ENCODE measurements at regions not wholly inside any gene's neighbourhood (a gene's known extent, or its start where the extent isn't known, plus 50 kb on each side); places are given as distances from the start of the nearest gene placed in this dataset.
"Not testable (repeated sequence)": the region's sequence is repeated elsewhere in the genome, so short reads cannot be mapped to it uniquely, and the experiment has no call there.

DNA sequence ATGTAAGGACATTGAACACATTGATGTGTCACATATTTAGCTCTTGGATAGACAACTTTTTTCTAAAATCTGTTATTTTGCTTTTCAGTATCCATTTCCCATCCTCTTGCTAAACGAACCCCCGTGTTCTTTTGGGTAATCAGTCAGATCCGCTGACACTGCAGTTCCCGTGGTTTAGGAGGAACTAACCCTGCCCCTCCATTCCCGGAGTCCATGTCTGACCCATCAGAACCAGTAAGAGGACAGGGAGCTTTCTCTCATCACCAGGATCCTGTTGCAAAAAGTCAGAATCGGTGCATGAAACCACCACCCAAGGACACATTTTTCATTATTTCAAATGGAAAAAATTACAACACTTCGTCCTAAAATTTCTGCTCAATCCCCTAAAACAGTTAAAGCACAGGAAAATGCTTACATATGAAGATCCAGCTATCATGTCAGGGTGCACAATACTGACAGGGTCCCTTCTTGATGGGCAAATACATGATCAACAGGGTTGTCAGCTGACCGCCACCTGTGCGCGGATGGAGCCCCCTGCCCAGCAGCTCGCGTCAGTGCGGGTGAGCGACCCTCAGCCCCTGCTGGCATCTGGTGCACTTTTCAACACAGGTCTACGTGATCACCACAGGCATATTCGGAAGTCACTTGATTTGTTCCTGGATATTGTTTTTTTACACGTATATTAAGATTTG is 276.8 kb downstream of the ADGRD1 start:
- TF ChIP-seq EZH2 (IDR thresholded peaks at IDR 0.05; ENCODE audit: borderline replicate concordance, low read length) = no peak
- TF ChIP-seq, protein P1, sequence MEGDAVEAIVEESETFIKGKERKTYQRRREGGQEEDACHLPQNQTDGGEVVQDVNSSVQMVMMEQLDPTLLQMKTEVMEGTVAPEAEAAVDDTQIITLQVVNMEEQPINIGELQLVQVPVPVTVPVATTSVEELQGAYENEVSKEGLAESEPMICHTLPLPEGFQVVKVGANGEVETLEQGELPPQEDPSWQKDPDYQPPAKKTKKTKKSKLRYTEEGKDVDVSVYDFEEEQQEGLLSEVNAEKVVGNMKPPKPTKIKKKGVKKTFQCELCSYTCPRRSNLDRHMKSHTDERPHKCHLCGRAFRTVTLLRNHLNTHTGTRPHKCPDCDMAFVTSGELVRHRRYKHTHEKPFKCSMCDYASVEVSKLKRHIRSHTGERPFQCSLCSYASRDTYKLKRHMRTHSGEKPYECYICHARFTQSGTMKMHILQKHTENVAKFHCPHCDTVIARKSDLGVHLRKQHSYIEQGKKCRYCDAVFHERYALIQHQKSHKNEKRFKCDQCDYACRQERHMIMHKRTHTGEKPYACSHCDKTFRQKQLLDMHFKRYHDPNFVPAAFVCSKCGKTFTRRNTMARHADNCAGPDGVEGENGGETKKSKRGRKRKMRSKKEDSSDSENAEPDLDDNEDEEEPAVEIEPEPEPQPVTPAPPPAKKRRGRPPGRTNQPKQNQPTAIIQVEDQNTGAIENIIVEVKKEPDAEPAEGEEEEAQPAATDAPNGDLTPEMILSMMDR (IDR thresholded peaks at IDR 0.05; ENCODE audit: low read length) = no peak
- Histone ChIP-seq H3K27ac (ENCODE audit: low read depth, low read length, poor library complexity, severe bottlenecking) (no peak overlapping the region), H3K9ac (ENCODE audit: low read length) (no peak overlapping the region), H3K4me3 (ENCODE audit: low read depth, low read length, poor library complexity, severe bottlenecking) (no peak overlapping the region), H3K9me2 (ENCODE audit: low read depth, low read length) (no peaks in the 10 kb centered on the region), H3K4me2 (ENCODE audit: low read length) (no peak overlapping the region), H3K4me1 (ENCODE audit: insufficient read depth, low read length, severe bottlenecking) (no peaks in the 10 kb centered on the region), H2AFZ (ENCODE audit: low read length) (no peak overlapping the region), H3K9me3 (ENCODE audit: low read length) (no peaks in the 10 kb centered on the region), H3K79me2 (ENCODE audit: insufficient read depth, low read length) (no peaks in the 10 kb centered on the region), H3K27me3 (ENCODE audit: insufficient read depth, low read length) (no peaks in the 10 kb centered on the region), H3F3A (ENCODE audit: insufficient read depth, low read length) (no peaks in the 10 kb centered on the region), H3K36me3 (ENCODE audit: insufficient read depth, low read length) (no peaks in the 10 kb centered on the region), H4K20me1 (ENCODE audit: insufficient read depth, low read length) (no peaks in the 10 kb centered on the region)

DNA sequence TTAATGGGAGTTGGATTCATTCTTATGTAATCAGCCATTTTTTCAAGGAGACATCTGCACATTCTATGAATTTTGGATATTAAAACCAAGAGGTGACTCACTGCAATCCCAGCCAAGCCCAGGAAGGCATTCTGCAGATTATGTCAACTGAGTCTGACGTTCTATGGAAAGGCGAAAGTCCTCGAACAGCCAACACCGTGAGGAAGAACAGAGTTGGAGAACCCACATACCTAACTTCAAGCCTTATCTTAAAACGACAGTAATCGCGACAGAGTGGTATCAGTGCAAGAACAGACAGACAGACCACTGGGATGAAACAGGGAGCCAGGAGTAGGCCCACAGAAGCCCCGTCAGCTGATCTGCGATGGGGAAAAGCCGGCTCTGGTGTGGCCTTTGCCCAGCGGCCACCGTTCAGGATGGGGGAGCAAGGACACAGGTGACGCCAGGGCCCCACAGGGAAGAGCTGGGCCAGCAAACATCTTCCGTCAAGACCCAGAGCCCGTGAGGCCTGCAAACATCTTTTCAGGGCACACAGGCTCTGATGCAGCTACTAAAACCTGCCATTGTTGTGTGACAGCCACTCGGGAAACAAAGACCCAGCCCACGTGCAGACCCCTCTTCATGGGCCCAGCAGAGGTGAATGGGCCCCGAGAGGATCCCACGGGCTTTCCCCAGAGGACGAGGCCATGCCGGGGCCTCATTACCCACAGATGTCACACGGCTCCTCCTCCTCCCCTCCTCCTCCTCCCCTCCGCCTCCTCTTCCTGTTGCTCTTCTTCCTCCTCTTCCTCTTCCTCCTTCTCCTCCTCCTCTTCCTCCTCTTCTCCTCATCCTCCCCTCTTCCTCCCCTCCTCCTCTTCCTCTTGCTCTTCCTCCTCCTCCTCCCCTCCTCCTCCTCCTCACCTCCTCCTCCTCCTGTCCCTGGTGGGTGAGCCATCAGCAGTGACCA is 277.6 kb downstream of the ADGRD1 start:
- Histone ChIP-seq H3K36me3 (ENCODE audit: insufficient read depth, low read length) (no peaks in the 10 kb centered on the region), H3K27me3 (ENCODE audit: insufficient read depth, low read length) (no peaks in the 10 kb centered on the region), H3K4me2 (ENCODE audit: low read length) (no peak overlapping the region), H3K79me2 (ENCODE audit: insufficient read depth, low read length) (no peaks in the 10 kb centered on the region), H3K9me2 (ENCODE audit: low read depth, low read length) (no peaks in the 10 kb centered on the region), H3K27ac (ENCODE audit: low read depth, low read length, poor library complexity, severe bottlenecking) (no peak overlapping the region), H3F3A (ENCODE audit: insufficient read depth, low read length) (no peaks in the 10 kb centered on the region), H3K4me3 (ENCODE audit: low read depth, low read length, poor library complexity, severe bottlenecking) (no peak overlapping the region), H3K4me1 (ENCODE audit: insufficient read depth, low read length, severe bottlenecking) (no peaks in the 10 kb centered on the region), H4K20me1 (ENCODE audit: insufficient read depth, low read length) (no peaks in the 10 kb centered on the region), H3K9me3 (ENCODE audit: low read length) (no peaks in the 10 kb centered on the region), H3K9ac (ENCODE audit: low read length) (no peak overlapping the region), H2AFZ (ENCODE audit: low read length) (no peak overlapping the region)
- no peak for TF ChIP-seq EZH2 (IDR thresholded peaks at IDR 0.05; ENCODE audit: borderline replicate concordance, low read length)
- TF ChIP-seq, protein P1 (IDR thresholded peaks at IDR 0.05; ENCODE audit: low read length) = no peak

DNA sequence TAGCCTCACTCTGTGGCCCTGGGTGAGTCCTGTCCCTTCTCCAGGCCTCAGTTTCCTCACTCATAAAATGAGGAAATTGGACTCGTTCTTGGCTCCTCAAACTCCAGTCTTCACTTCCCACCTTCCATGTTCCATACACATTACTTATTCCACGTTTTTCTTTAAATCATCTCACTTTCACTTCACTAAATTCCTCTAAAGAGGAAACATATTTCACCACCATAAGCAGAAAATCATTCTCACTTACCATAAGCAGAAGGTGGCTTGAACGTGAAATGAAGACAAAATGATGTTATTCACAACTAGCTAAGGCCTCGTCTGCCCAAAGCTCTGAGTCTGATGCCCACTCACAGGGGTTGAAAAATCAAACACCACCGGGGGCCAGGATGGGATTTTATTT is 278.3 kb downstream of the ADGRD1 start:
- H3K27me3 ChIP-seq (ENCODE audit: insufficient read depth, low read length) = no peaks in the 10 kb centered on the region
- H2AFZ ChIP-seq (ENCODE audit: low read length) = no peak overlapping the region
- H3K36me3 ChIP-seq (ENCODE audit: insufficient read depth, low read length) = no peaks in the 10 kb centered on the region
- H3K9ac ChIP-seq (ENCODE audit: low read length) = no peak overlapping the region
- no peak overlapping the region for H3K4me3 ChIP-seq (ENCODE audit: low read depth, low read length, poor library complexity, severe bottlenecking)
- no peaks in the 10 kb centered on the region for H3K79me2 ChIP-seq (ENCODE audit: insufficient read depth, low read length)
- no peaks in the 10 kb centered on the region for H3K4me1 ChIP-seq (ENCODE audit: insufficient read depth, low read length, severe bottlenecking)
- no peak overlapping the region for H3K27ac ChIP-seq (ENCODE audit: low read depth, low read length, poor library complexity, severe bottlenecking)
- no peaks in the 10 kb centered on the region for H3K9me3 ChIP-seq (ENCODE audit: low read length)
- no peaks in the 10 kb centered on the region for H4K20me1 ChIP-seq (ENCODE audit: insufficient read depth, low read length)
- no peaks in the 10 kb centered on the region for H3K9me2 ChIP-seq (ENCODE audit: low read depth, low read length)
- no peak overlapping the region for H3K4me2 ChIP-seq (ENCODE audit: low read length)
- TF ChIP-seq EZH2 (IDR thresholded peaks at IDR 0.05; ENCODE audit: borderline replicate concordance, low read length) = no peak
- TF ChIP-seq, protein P1 (IDR thresholded peaks at IDR 0.05; ENCODE audit: low read length) = no peak
- H3F3A ChIP-seq (ENCODE audit: insufficient read depth, low read length) = no peaks in the 10 kb centered on the region

DNA sequence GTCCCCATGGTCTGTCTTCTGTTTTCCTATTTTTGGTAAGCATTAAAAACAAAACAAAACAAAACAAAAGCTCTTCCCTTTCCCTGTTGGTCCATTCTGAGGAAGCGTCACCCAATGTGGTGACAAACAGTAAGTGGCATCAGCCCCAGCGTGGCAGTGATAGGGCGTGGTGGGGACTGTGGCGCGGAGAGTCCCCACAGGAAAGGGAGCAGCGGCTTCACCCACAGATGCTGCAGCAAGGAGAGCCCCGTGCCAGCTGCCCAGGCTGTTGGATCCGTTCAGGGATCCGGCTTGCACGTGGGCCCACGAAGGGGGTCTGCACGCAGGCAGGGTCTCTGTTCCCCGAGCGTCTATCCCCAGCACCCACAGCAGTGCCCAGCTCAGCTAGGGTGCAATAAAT is 279.2 kb downstream of the ADGRD1 start:
- not testable (repeated sequence) for H3K4me3 ChIP-seq (ENCODE audit: low read depth, low read length, poor library complexity, severe bottlenecking); H4K20me1 ChIP-seq (ENCODE audit: insufficient read depth, low read length); H3K27me3 ChIP-seq (ENCODE audit: insufficient read depth, low read length); H3K79me2 ChIP-seq (ENCODE audit: insufficient read depth, low read length); H3K9me3 ChIP-seq (ENCODE audit: low read length); H3K9ac ChIP-seq (ENCODE audit: low read length); H3K27ac ChIP-seq (ENCODE audit: low read depth, low read length, poor library complexity, severe bottlenecking); H3F3A ChIP-seq (ENCODE audit: insufficient read depth, low read length); H3K9me2 ChIP-seq (ENCODE audit: low read depth, low read length); H3K4me2 ChIP-seq (ENCODE audit: low read length); H2AFZ ChIP-seq (ENCODE audit: low read length); H3K4me1 ChIP-seq (ENCODE audit: insufficient read depth, low read length, severe bottlenecking); H3K36me3 ChIP-seq (ENCODE audit: insufficient read depth, low read length)

Measured in OCI-LY1 (cell line).